HCT116 (cell line): ENCODE measurements at regions not wholly inside any gene's neighbourhood (a gene's known extent, or its start where the extent isn't known, plus 50 kb on each side); places are given as distances from the start of the nearest gene placed in this dataset.

Source experiments
- ATAC-seq: fragments of 200-7000 bp; cut with Tn5 transposase; 2 replicates; pipeline ENCODE4 v1.9.1; 2020; ENCODE audit warnings: mild to moderate bottlenecking, moderate library complexity
- BruUV-seq: library from RNA; stranded (reverse); fragments of 400-500 nt; replicated peaks from 2 replicates; lab custom pipeline; 2021; lab: Mats Ljungman, UMichigan
- CTCF ChIA-PET: fragments of 300-600 bp; sonication (Branson Sonifier 250); formaldehyde crosslinking; loops from one replicate; lab custom pipeline; 2021; ENCODE audit warnings: antibody characterized with exemption; lab: Charles Lee
- POLR2A ChIA-PET: fragments of 300-600, 350-600 bp; sonication (Branson Sonifier 250); formaldehyde crosslinking; loops from one replicate; lab custom pipeline; 2021; ENCODE audit warnings: antibody characterized with exemption; lab: Charles Lee
- RAD21 ChIA-PET, 2 experiments: fragments of 300-600 bp; sonication (Branson Sonifier 250); formaldehyde crosslinking; loops; one replicate each; lab custom pipeline; 2023; ENCODE audit warnings: low total read pairs in 2 of 2; ENCODE audit not compliant: uncharacterized antibody in 2 of 2, unreplicated experiment in 2 of 2, low non-redundant PET in 1 of 2; lab: Charles Lee
- DNase-seq: peaks from one replicate; pipeline ENCODE4 v3.0.0-alpha.2; 2010; ENCODE audit warnings: low read depth, low spot score
- H2AFZ ChIP-seq: fragments of 200-600 bp; shearing (Covaris generic), sonication (generic); 2 replicates; pipeline ENCODE4 v1.6.1; 2017; ENCODE audit warnings: low read depth, mixed run types, mixed read lengths, antibody characterized with exemption, low read length; ENCODE audit not compliant: poor library complexity, severe bottlenecking
- H3K27ac ChIP-seq: 2 replicates; pipeline ENCODE4 v1.5.1; 2012; ENCODE audit warnings: low read depth, low read length
- H3K27me3 ChIP-seq: fragments of 200-600 bp; sonication (generic); 2 replicates; pipeline ENCODE4 v1.6.1; 2016; ENCODE audit warnings: mixed run types, low read length, mixed read lengths; ENCODE audit not compliant: insufficient read depth
- H3K36me3 ChIP-seq, 2 experiments: fragments of 200-500 bp in 1 of 2; fragments of 200-600 bp in 1 of 2; sonication (Bioruptor generic) in 1 of 2; sonication (generic) in 1 of 2; 2 replicates each; pipeline versions ENCODE4 v1.5.1 to v1.6.1; 2014 to 2016; ENCODE audit warnings: low read length in 2 of 2, inconsistent platforms in 1 of 2, mixed read lengths in 1 of 2, mixed run types in 1 of 2; ENCODE audit not compliant: insufficient read depth in 2 of 2, control insufficient read depth in 1 of 2
- H3K4me1 ChIP-seq, 2 experiments: fragments of 200-600 bp in 1 of 2; sonication (generic) in 1 of 2; 2 replicates each; pipeline versions ENCODE4 v1.5.1 to v1.6.1; 2012 to 2017; ENCODE audit warnings: low read length in 2 of 2, inconsistent platforms in 1 of 2, mild to moderate bottlenecking in 1 of 2, mixed read lengths in 1 of 2, mixed run types in 1 of 2, moderate library complexity in 1 of 2; ENCODE audit not compliant: insufficient read depth in 2 of 2, control insufficient read depth in 1 of 2
- H3K4me2 ChIP-seq: fragments of 200-600 bp; sonication (generic); 2 replicates; pipeline ENCODE4 v1.6.1; 2017; ENCODE audit warnings: mixed run types, low read length, mixed read lengths
- H3K4me3 ChIP-seq, 2 experiments: fragments of 200-600 bp in 1 of 2; sonication (generic) in 1 of 2; replicated peaks in 1 of 2; 2 replicates each; pipeline ENCODE4 v1.5.1; 2011 to 2016; ENCODE audit warnings: low read length in 2 of 2, control low read depth in 1 of 2, low read depth in 1 of 2, mild to moderate bottlenecking in 1 of 2, mixed read lengths in 1 of 2, mixed run types in 1 of 2
- H3K79me2 ChIP-seq: fragments of 200-600 bp; sonication (generic); 2 replicates; pipeline ENCODE4 v1.6.1; 2017; ENCODE audit warnings: mild to moderate bottlenecking, mixed run types, low read length, moderate library complexity, mixed read lengths; ENCODE audit not compliant: insufficient read depth
- H3K9ac ChIP-seq: fragments of 200-600 bp; sonication (generic); 2 replicates; pipeline ENCODE4 v1.6.1; 2016; ENCODE audit warnings: low read length, mixed read lengths
- H3K9me2 ChIP-seq: fragments of 200-600 bp; sonication (generic), shearing (Covaris generic); 2 replicates; pipeline ENCODE4 v1.6.1; 2017; ENCODE audit warnings: mixed run types, mild to moderate bottlenecking, moderate library complexity; ENCODE audit not compliant: insufficient read depth
- H3K9me3 ChIP-seq, 2 experiments: fragments of 200-500 bp in 1 of 2; fragments of 200-600 bp in 1 of 2; sonication (Bioruptor generic) in 1 of 2; sonication (generic) in 1 of 2; 2 replicates each; pipeline ENCODE4 v1.6.1; 2014 to 2017; ENCODE audit warnings: low read length in 2 of 2, mixed read lengths in 2 of 2, inconsistent platforms in 1 of 2, low read depth in 1 of 2, mild to moderate bottlenecking in 1 of 2, mixed run types in 1 of 2, moderate library complexity in 1 of 2; ENCODE audit not compliant: control insufficient read depth in 1 of 2, insufficient read depth in 1 of 2
- H4K20me1 ChIP-seq: fragments of 200-600 bp; sonication (generic), shearing (Covaris generic); 2 replicates; pipeline ENCODE4 v1.6.1; 2017; ENCODE audit warnings: mixed run types, mild to moderate bottlenecking, moderate library complexity; ENCODE audit not compliant: insufficient read depth
- CEBPB ChIP-seq: IDR thresholded peaks from 2 replicates; pipeline ENCODE4 v1.6.1; 2012; ENCODE audit warnings: low read depth
- ELF1 ChIP-seq: IDR thresholded peaks from 2 replicates; pipeline ENCODE4 v1.6.1; 2012; ENCODE audit warnings: low read depth, borderline replicate concordance
- EZH2phosphoT487 ChIP-seq: fragments of 200-600 bp; IDR thresholded peaks from 2 replicates; pipeline ENCODE4 v1.6.1; 2018; ENCODE audit warnings: antibody characterized with exemption, borderline replicate concordance
- FOSL1 ChIP-seq: IDR thresholded peaks from 2 replicates; pipeline ENCODE4 v1.6.1; 2012; ENCODE audit warnings: low read depth
- JUND ChIP-seq: IDR thresholded peaks from 2 replicates; pipeline ENCODE4 v1.6.1; 2012
- POLR2AphosphoS5 ChIP-seq: IDR thresholded peaks from 2 replicates; pipeline ENCODE4 v1.6.1; 2011; ENCODE audit warnings: mild to moderate bottlenecking, low read depth, low read length, moderate library complexity
- RAD21 ChIP-seq: IDR thresholded peaks from 2 replicates; pipeline ENCODE4 v1.6.1; 2012; ENCODE audit warnings: low read depth, mild to moderate bottlenecking
- SIN3A ChIP-seq: IDR thresholded peaks from 2 replicates; pipeline ENCODE4 v1.6.1; 2012; ENCODE audit warnings: low read depth
- SP1 ChIP-seq: IDR thresholded peaks from 2 replicates; pipeline ENCODE4 v1.6.1; 2012; ENCODE audit warnings: low read depth
- SRF ChIP-seq: IDR thresholded peaks from 2 replicates; pipeline ENCODE4 v1.6.1; 2012; ENCODE audit warnings: low read depth
- TCF7L2 ChIP-seq: IDR thresholded peaks from 2 replicates; pipeline ENCODE4 v1.7.0; 2011; ENCODE audit warnings: borderline replicate concordance, inconsistent platforms; ENCODE audit not compliant: insufficient read depth, insufficient read length; ENCODE audit errors: extremely low read depth
- YY1 ChIP-seq: IDR thresholded peaks from 2 replicates; pipeline ENCODE4 v1.6.1; 2011; ENCODE audit warnings: low read length, low read depth, moderate library complexity, mild to moderate bottlenecking; ENCODE audit not compliant: insufficient replicate concordance; ENCODE audit errors: extremely low read depth
- ZFX ChIP-seq: fragments of 450-650 bp; IDR thresholded peaks from 2 replicates; pipeline ENCODE4 v1.6.1; 2017
- intact Hi-C: fragments of 100-400 bp; cut with micrococcal nuclease; formaldehyde crosslinking; loops from 2 replicates; pipeline ENCODE4 v1.10.0; 2022
- TF ChIP-seq, protein P1 (sequence below), 3 experiments: fragments of 200-600 bp in 1 of 3; sonication (generic) in 1 of 3; IDR thresholded peaks in 2 of 3; conservative IDR thresholded peaks in 1 of 3; 2 replicates each; pipeline ENCODE4 v1.5.1; 2012 to 2017; ENCODE audit warnings: low read depth in 2 of 3, low read length in 2 of 3, antibody characterized with exemption in 1 of 3, borderline replicate concordance in 1 of 3, control low read depth in 1 of 3, mild to moderate bottlenecking in 1 of 3, mixed read lengths in 1 of 3, mixed run types in 1 of 3, moderate library complexity in 1 of 3; ENCODE audit not compliant: insufficient read depth in 1 of 3
- TF ChIP-seq, protein P2 (sequence below): IDR thresholded peaks from 2 replicates; pipeline ENCODE4 v1.6.1; 2012
- TF ChIP-seq, protein P3 (sequence below): IDR thresholded peaks from 2 replicates; pipeline ENCODE4 v1.6.1; 2011; ENCODE audit warnings: mild to moderate bottlenecking, low read length, moderate library complexity; ENCODE audit not compliant: insufficient replicate concordance; ENCODE audit errors: extremely low read depth

DNA sequence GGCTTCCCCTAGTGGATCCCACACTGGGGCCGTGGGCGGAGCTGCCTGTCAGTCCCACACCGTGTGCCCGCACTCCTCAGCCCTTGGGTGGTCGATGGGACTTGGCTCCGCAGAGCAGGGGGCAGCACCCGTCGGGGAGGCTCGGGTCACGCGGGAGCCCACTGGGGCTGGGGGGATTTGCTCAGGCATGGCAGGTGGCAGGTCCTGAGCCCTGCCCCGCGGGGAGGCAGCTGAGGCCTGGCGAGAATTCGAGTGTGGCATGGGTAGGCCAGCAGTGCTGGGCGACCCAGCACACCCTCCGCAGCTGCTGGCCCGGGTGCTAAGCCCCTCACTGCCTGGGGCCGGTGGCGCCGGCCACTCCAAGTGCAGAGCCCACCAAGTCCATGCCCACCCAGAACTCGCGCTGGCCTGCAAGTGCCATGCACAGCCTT lies 481.7 kb upstream of the PRR20A start:
- H3K79me2 ChIP-seq = no peaks in the 10 kb centered on the region
- ChIA-PET CTCF (no interaction called here), RAD21 (no interaction called here), POLR2A (no interaction called here)
- no peak for ATAC-seq
- H3K27ac ChIP-seq = no peak overlapping the region
- intact Hi-C loops = no loop called here
- no peak overlapping the region for H3K4me2 ChIP-seq
- no peaks in the 10 kb centered on the region for H3K9me2 ChIP-seq
- no peaks in the 10 kb centered on the region for H3K4me1 ChIP-seq
- no peaks in the 10 kb centered on the region for H3K27me3 ChIP-seq
- H3K9me3 ChIP-seq = peaks cover 3 to 6% of the 10 kb centered on the region in 2 experiments; a peak in 2 of 4 replicates
- no peaks in the 10 kb centered on the region for H4K20me1 ChIP-seq
- H3K36me3 ChIP-seq = no peaks in the 10 kb centered on the region
- BruUV-seq = no TSS peak
- no peak overlapping the region for H3K9ac ChIP-seq
- DNase-seq = no peak
- no peak overlapping the region for H2AFZ ChIP-seq
- no peak overlapping the region for H3K4me3 ChIP-seq
- TF ChIP-seq CEBPB (no peak), RAD21 (no peak), POLR2AphosphoS5 (no peak)
- TF ChIP-seq, protein P1, sequence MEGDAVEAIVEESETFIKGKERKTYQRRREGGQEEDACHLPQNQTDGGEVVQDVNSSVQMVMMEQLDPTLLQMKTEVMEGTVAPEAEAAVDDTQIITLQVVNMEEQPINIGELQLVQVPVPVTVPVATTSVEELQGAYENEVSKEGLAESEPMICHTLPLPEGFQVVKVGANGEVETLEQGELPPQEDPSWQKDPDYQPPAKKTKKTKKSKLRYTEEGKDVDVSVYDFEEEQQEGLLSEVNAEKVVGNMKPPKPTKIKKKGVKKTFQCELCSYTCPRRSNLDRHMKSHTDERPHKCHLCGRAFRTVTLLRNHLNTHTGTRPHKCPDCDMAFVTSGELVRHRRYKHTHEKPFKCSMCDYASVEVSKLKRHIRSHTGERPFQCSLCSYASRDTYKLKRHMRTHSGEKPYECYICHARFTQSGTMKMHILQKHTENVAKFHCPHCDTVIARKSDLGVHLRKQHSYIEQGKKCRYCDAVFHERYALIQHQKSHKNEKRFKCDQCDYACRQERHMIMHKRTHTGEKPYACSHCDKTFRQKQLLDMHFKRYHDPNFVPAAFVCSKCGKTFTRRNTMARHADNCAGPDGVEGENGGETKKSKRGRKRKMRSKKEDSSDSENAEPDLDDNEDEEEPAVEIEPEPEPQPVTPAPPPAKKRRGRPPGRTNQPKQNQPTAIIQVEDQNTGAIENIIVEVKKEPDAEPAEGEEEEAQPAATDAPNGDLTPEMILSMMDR (IDR thresholded peaks at IDR 0.05 in 2 of 3, conservative IDR thresholded peaks at IDR 0.05 in 1 of 3; ENCODE audit: borderline replicate concordance in 1 of 3, insufficient read depth in 1 of 3, low read depth in 2 of 3, low read length in 2 of 3) = no peak
- TF ChIP-seq, protein P2, sequence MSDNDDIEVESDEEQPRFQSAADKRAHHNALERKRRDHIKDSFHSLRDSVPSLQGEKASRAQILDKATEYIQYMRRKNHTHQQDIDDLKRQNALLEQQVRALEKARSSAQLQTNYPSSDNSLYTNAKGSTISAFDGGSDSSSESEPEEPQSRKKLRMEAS = no peak
- TF ChIP-seq, all 23 proteins: peak for 0

DNA sequence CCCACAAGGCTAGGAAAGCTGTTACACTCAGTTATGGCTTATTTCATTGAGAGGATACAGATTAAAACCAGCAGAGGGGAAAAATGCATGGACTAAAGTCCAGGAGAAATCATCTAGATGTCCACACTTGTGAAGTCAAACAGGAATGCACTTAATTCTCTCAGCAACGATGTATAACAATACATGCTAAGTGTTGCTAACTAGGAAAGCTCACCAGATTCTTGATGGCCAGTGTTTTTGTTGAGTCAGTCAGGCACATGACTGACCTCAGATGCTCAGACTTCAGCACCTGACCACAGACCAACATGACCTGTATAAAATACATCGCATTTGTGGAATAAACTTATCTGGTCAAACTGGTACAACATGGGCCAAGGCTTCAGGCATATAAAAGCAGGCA lies 470.2 kb upstream of the PRR20A start:
- no peak for DNase-seq
- no peaks in the 10 kb centered on the region for H3K4me1 ChIP-seq
- peaks cover 15 to 17% of the 10 kb centered on the region in 2 experiments; a peak in 3 of 4 replicates for H3K9me3 ChIP-seq
- BruUV-seq = no TSS peak
- no peaks in the 10 kb centered on the region for H4K20me1 ChIP-seq
- intact Hi-C loops = no loop called here
- no peak overlapping the region for H2AFZ ChIP-seq
- H3K4me2 ChIP-seq = no peak overlapping the region
- no peak overlapping the region for H3K9ac ChIP-seq
- ATAC-seq = no peak
- no peaks in the 10 kb centered on the region for H3K9me2 ChIP-seq
- H3K36me3 ChIP-seq = no peaks in the 10 kb centered on the region
- RAD21 ChIA-PET = no interaction called here
- no peak overlapping the region for H3K4me3 ChIP-seq
- H3K27ac ChIP-seq = no peak overlapping the region
- POLR2A ChIA-PET = no interaction called here
- H3K27me3 ChIP-seq = no peaks in the 10 kb centered on the region
- H3K79me2 ChIP-seq = no peaks in the 10 kb centered on the region
- CTCF ChIA-PET = no interaction called here
- no peak for TF ChIP-seq SRF
- no peak for TF ChIP-seq YY1
- TF ChIP-seq POLR2AphosphoS5 = no peak
- TF ChIP-seq ZFX = no peak
- no peak for TF ChIP-seq RAD21
- no peak for TF ChIP-seq CEBPB
- no peak for TF ChIP-seq FOSL1
- TF ChIP-seq, protein P2 = no peak
- TF ChIP-seq SIN3A = no peak
- no peak for TF ChIP-seq EZH2phosphoT487
- TF ChIP-seq SP1 = no peak
- TF ChIP-seq JUND = no peak
- TF ChIP-seq, protein P3, sequence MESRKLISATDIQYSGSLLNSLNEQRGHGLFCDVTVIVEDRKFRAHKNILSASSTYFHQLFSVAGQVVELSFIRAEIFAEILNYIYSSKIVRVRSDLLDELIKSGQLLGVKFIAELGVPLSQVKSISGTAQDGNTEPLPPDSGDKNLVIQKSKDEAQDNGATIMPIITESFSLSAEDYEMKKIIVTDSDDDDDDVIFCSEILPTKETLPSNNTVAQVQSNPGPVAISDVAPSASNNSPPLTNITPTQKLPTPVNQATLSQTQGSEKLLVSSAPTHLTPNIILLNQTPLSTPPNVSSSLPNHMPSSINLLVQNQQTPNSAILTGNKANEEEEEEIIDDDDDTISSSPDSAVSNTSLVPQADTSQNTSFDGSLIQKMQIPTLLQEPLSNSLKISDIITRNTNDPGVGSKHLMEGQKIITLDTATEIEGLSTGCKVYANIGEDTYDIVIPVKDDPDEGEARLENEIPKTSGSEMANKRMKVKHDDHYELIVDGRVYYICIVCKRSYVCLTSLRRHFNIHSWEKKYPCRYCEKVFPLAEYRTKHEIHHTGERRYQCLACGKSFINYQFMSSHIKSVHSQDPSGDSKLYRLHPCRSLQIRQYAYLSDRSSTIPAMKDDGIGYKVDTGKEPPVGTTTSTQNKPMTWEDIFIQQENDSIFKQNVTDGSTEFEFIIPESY = no peak
- no peak for TF ChIP-seq TCF7L2
- no peak for TF ChIP-seq ELF1
